ENCODE measurements at regions not wholly inside any gene's neighbourhood (a gene's known extent, or its start where the extent isn't known, plus 50 kb on each side); places are given as distances from the start of the nearest gene placed in this dataset.

- Histone ChIP-seq H3K9me3 (ENCODE audit: control insufficient read depth, insufficient read depth, low read length) (no peaks in the 10 kb centered on the region), H3K4me1 (ENCODE audit: control insufficient read depth, insufficient read depth, low read length) (no peaks in the 10 kb centered on the region), H3K27ac (ENCODE audit: low read length) (no peak overlapping the region), H3K4me3 (ENCODE audit: low read length) (no peak overlapping the region), H3K36me3 (ENCODE audit: control insufficient read depth, insufficient read depth, low read length) (no peaks in the 10 kb centered on the region), H3K27me3 (ENCODE audit: control insufficient read depth, insufficient read depth, low read length) (no peaks in the 10 kb centered on the region)
- DNase-seq (ENCODE audit: low read depth, low spot score), result no peak
- no CpG with 5 or more reads among the region's 5 CpGs for WGBS (ENCODE audit: insufficient coverage, insufficient read length)
These were observed 118.1 kb downstream of the ZNF621 start for GRCh38 chr3:40642812-40643211.

GRCh38 chr3:40645883-40646282 is 121.1 kb downstream of the ZNF621 start:
- Histone ChIP-seq H3K27ac (ENCODE audit: low read length) (no peak overlapping the region), H3K27me3 (ENCODE audit: control insufficient read depth, insufficient read depth, low read length) (no peaks in the 10 kb centered on the region), H3K4me3 (ENCODE audit: low read length) (no peak overlapping the region), H3K36me3 (ENCODE audit: control insufficient read depth, insufficient read depth, low read length) (no peaks in the 10 kb centered on the region), H3K4me1 (ENCODE audit: control insufficient read depth, insufficient read depth, low read length) (no peaks in the 10 kb centered on the region), H3K9me3 (ENCODE audit: control insufficient read depth, insufficient read depth, low read length) (no peaks in the 10 kb centered on the region)
- DNase-seq (ENCODE audit: low read depth, low spot score), result no peak
- WGBS (ENCODE audit: insufficient coverage, insufficient read length), result no CpG with 5 or more reads among the region's 3 CpGs

- Histone ChIP-seq H3K36me3 (ENCODE audit: control insufficient read depth, insufficient read depth, low read length) (no peaks in the 10 kb centered on the region), H3K4me1 (ENCODE audit: control insufficient read depth, insufficient read depth, low read length) (no peaks in the 10 kb centered on the region), H3K9me3 (ENCODE audit: control insufficient read depth, insufficient read depth, low read length) (no peaks in the 10 kb centered on the region), H3K27ac (ENCODE audit: low read length) (no peak overlapping the region), H3K27me3 (ENCODE audit: control insufficient read depth, insufficient read depth, low read length) (no peaks in the 10 kb centered on the region), H3K4me3 (ENCODE audit: low read length) (no peak overlapping the region)
- DNase-seq (ENCODE audit: low read depth, low spot score), result no peak
- no CpG with 5 or more reads among the region's 4 CpGs for WGBS (ENCODE audit: insufficient coverage, insufficient read length)
These were observed 124.6 kb downstream of the ZNF621 start for GRCh38 chr3:40649346-40649745.

- no peaks in the 10 kb centered on the region for H3K9me3 ChIP-seq (ENCODE audit: control insufficient read depth, insufficient read depth, low read length)
- no CpG with 5 or more reads among the region's 5 CpGs for WGBS (ENCODE audit: insufficient coverage, insufficient read length)
These were observed 127.3 kb downstream of the ZNF621 start for GRCh38 chr3:40652072-40652471.

GRCh38 chr3:40653001-40653400 is 128.2 kb downstream of the ZNF621 start:
- no peaks in the 10 kb centered on the region for H3K27me3 ChIP-seq (ENCODE audit: control insufficient read depth, insufficient read depth, low read length)
- H3K4me1 ChIP-seq (ENCODE audit: control insufficient read depth, insufficient read depth, low read length), result no peaks in the 10 kb centered on the region
- WGBS (ENCODE audit: insufficient coverage, insufficient read length), result no CpG with 5 or more reads among the region's 2 CpGs
- no peak overlapping the region for H3K27ac ChIP-seq (ENCODE audit: low read length)
- H3K9me3 ChIP-seq (ENCODE audit: control insufficient read depth, insufficient read depth, low read length), result no peaks in the 10 kb centered on the region
- no peak for DNase-seq (ENCODE audit: low read depth, low spot score)
- no peak overlapping the region for H3K4me3 ChIP-seq (ENCODE audit: low read length)
- H3K36me3 ChIP-seq (ENCODE audit: control insufficient read depth, insufficient read depth, low read length), result no peaks in the 10 kb centered on the region

More at GRCh38 chr3:40652072-40652471, 127.3 kb downstream of the ZNF621 start:
- no peaks in the 10 kb centered on the region for H3K36me3 ChIP-seq (ENCODE audit: control insufficient read depth, insufficient read depth, low read length)
- H3K4me1 ChIP-seq (ENCODE audit: control insufficient read depth, insufficient read depth, low read length), result no peaks in the 10 kb centered on the region
- no peak for DNase-seq (ENCODE audit: low read depth, low spot score)
- H3K27ac ChIP-seq (ENCODE audit: low read length), result no peak overlapping the region
- no peaks in the 10 kb centered on the region for H3K27me3 ChIP-seq (ENCODE audit: control insufficient read depth, insufficient read depth, low read length)
- H3K4me3 ChIP-seq (ENCODE audit: low read length), result no peak overlapping the region

- DNase-seq (ENCODE audit: low read depth, low spot score), result no peak
- H3K27ac ChIP-seq (ENCODE audit: low read length), result no peak overlapping the region
- H3K36me3 ChIP-seq (ENCODE audit: control insufficient read depth, insufficient read depth, low read length), result no peaks in the 10 kb centered on the region
- no peaks in the 10 kb centered on the region for H3K9me3 ChIP-seq (ENCODE audit: control insufficient read depth, insufficient read depth, low read length)
- WGBS (ENCODE audit: insufficient coverage, insufficient read length), result no CpG with 5 or more reads among the region's 3 CpGs
- H3K4me1 ChIP-seq (ENCODE audit: control insufficient read depth, insufficient read depth, low read length), result no peaks in the 10 kb centered on the region
- H3K27me3 ChIP-seq (ENCODE audit: control insufficient read depth, insufficient read depth, low read length), result no peaks in the 10 kb centered on the region
- H3K4me3 ChIP-seq (ENCODE audit: low read length), result no peak overlapping the region
These were observed 129.1 kb downstream of the ZNF621 start for GRCh38 chr3:40653878-40654277.

- Histone ChIP-seq H3K27ac (ENCODE audit: low read length) (no peak overlapping the region), H3K36me3 (ENCODE audit: control insufficient read depth, insufficient read depth, low read length) (no peaks in the 10 kb centered on the region), H3K27me3 (ENCODE audit: control insufficient read depth, insufficient read depth, low read length) (no peaks in the 10 kb centered on the region), H3K9me3 (ENCODE audit: control insufficient read depth, insufficient read depth, low read length) (no peaks in the 10 kb centered on the region), H3K4me3 (ENCODE audit: low read length) (no peak overlapping the region), H3K4me1 (ENCODE audit: control insufficient read depth, insufficient read depth, low read length) (no peaks in the 10 kb centered on the region)
- DNase-seq (ENCODE audit: low read depth, low spot score), result no peak
- WGBS (ENCODE audit: insufficient coverage, insufficient read length), result no CpG with 5 or more reads among the region's 4 CpGs
These were observed 130.8 kb downstream of the ZNF621 start for GRCh38 chr3:40655551-40655950.

GRCh38 chr3:40657623-40658022 is 132.9 kb downstream of the ZNF621 start:
- no CpG with 5 or more reads among the region's 3 CpGs for WGBS (ENCODE audit: insufficient coverage, insufficient read length)
- H3K27me3 ChIP-seq (ENCODE audit: control insufficient read depth, insufficient read depth, low read length), result no peaks in the 10 kb centered on the region

GRCh38 chr3:40658305-40658704 is 133.5 kb downstream of the ZNF621 start:
- H3K27me3 ChIP-seq (ENCODE audit: control insufficient read depth, insufficient read depth, low read length), result no peaks in the 10 kb centered on the region
- no CpG with 5 or more reads among the region's 5 CpGs for WGBS (ENCODE audit: insufficient coverage, insufficient read length)
- no peak overlapping the region for H3K27ac ChIP-seq (ENCODE audit: low read length)
- no peaks in the 10 kb centered on the region for H3K36me3 ChIP-seq (ENCODE audit: control insufficient read depth, insufficient read depth, low read length)
- no peak overlapping the region for H3K4me3 ChIP-seq (ENCODE audit: low read length)
- H3K9me3 ChIP-seq (ENCODE audit: control insufficient read depth, insufficient read depth, low read length), result no peaks in the 10 kb centered on the region
- no peak for DNase-seq (ENCODE audit: low read depth, low spot score)
- no peaks in the 10 kb centered on the region for H3K4me1 ChIP-seq (ENCODE audit: control insufficient read depth, insufficient read depth, low read length)

More at GRCh38 chr3:40657623-40658022, 132.9 kb downstream of the ZNF621 start:
- H3K36me3 ChIP-seq (ENCODE audit: control insufficient read depth, insufficient read depth, low read length), result no peaks in the 10 kb centered on the region
- H3K4me3 ChIP-seq (ENCODE audit: low read length), result no peak overlapping the region
- no peaks in the 10 kb centered on the region for H3K9me3 ChIP-seq (ENCODE audit: control insufficient read depth, insufficient read depth, low read length)
- DNase-seq (ENCODE audit: low read depth, low spot score), result no peak
- H3K27ac ChIP-seq (ENCODE audit: low read length), result no peak overlapping the region
- no peaks in the 10 kb centered on the region for H3K4me1 ChIP-seq (ENCODE audit: control insufficient read depth, insufficient read depth, low read length)

GRCh38 chr3:40660554-40660953 is 135.8 kb downstream of the ZNF621 start:
- no CpG with 5 or more reads among the region's 1 CpG for WGBS (ENCODE audit: insufficient coverage, insufficient read length)
- DNase-seq (ENCODE audit: low read depth, low spot score), result no peak
- no peak overlapping the region for H3K4me3 ChIP-seq (ENCODE audit: low read length)
- H3K27me3 ChIP-seq (ENCODE audit: control insufficient read depth, insufficient read depth, low read length), result no peaks in the 10 kb centered on the region
- H3K9me3 ChIP-seq (ENCODE audit: control insufficient read depth, insufficient read depth, low read length), result no peaks in the 10 kb centered on the region
- no peaks in the 10 kb centered on the region for H3K4me1 ChIP-seq (ENCODE audit: control insufficient read depth, insufficient read depth, low read length)
- no peaks in the 10 kb centered on the region for H3K36me3 ChIP-seq (ENCODE audit: control insufficient read depth, insufficient read depth, low read length)
- no peak overlapping the region for H3K27ac ChIP-seq (ENCODE audit: low read length)

- Histone ChIP-seq H3K4me3 (ENCODE audit: low read length) (no peak overlapping the region), H3K27ac (ENCODE audit: low read length) (no peak overlapping the region), H3K36me3 (ENCODE audit: control insufficient read depth, insufficient read depth, low read length) (no peaks in the 10 kb centered on the region), H3K9me3 (ENCODE audit: control insufficient read depth, insufficient read depth, low read length) (no peaks in the 10 kb centered on the region), H3K27me3 (ENCODE audit: control insufficient read depth, insufficient read depth, low read length) (no peaks in the 10 kb centered on the region), H3K4me1 (ENCODE audit: control insufficient read depth, insufficient read depth, low read length) (no peaks in the 10 kb centered on the region)
- WGBS (ENCODE audit: insufficient coverage, insufficient read length), result no CpG with 5 or more reads among the region's 1 CpG
- DNase-seq (ENCODE audit: low read depth, low spot score), result no peak
These were observed 136.5 kb downstream of the ZNF621 start for GRCh38 chr3:40661284-40661683.

Measured in iPS DF 6.9 (cell line).